PC-3 (cell line): ENCODE measurements at regions not wholly inside any gene's neighbourhood (a gene's known extent, or its start where the extent isn't known, plus 50 kb on each side); places are given as distances from the start of the nearest gene placed in this dataset.

ENCODE experiments used
- ATAC-seq: fragments of 200-7000 bp; cut with Tn5 transposase; 2 replicates; pipeline ENCODE4 v1.9.1; 2020; ENCODE audit warnings: mild to moderate bottlenecking, moderate library complexity
- BruUV-seq: library from RNA; stranded (reverse); fragments of 400-500 nt; replicated peaks from 2 replicates; lab custom pipeline; 2021; lab: Mats Ljungman, UMichigan
- CTCF ChIA-PET: fragments of 300-600 bp; sonication (Branson Sonifier 250); formaldehyde crosslinking; loops from one replicate; lab custom pipeline; 2022; ENCODE audit warnings: antibody characterized with exemption; lab: Charles Lee
- POLR2A ChIA-PET: fragments of 300-600 bp; sonication (Branson Sonifier 250); formaldehyde crosslinking; loops from one replicate; lab custom pipeline; 2022; ENCODE audit warnings: antibody characterized with exemption; ENCODE audit not compliant: unreplicated experiment; lab: Charles Lee
- DNase-seq: peaks from one replicate; pipeline ENCODE4 v3.0.0-alpha.2; 2015
- H2AFZ ChIP-seq: fragments of 300-600 bp; sonication (generic); 2 replicates; pipeline ENCODE4 v1.6.0; 2016; ENCODE audit warnings: antibody characterized with exemption, low read length
- H3F3A ChIP-seq: fragments of 300-600 bp; sonication (generic); one replicate; pipeline ENCODE4 v1.6.0; 2017; ENCODE audit warnings: antibody characterized with exemption, low read length, control low read depth, mild to moderate bottlenecking; ENCODE audit not compliant: unreplicated experiment
- H3K27ac ChIP-seq: fragments of 300-600 bp; sonication (generic); 2 replicates; pipeline ENCODE4 v1.5.1; 2016; ENCODE audit warnings: mild to moderate bottlenecking, low read length
- H3K27me3 ChIP-seq: fragments of 300-600 bp; sonication (generic); 2 replicates; pipeline ENCODE4 v1.6.1; 2016; ENCODE audit warnings: low read length, mixed read lengths
- H3K36me3 ChIP-seq: fragments of 300-600 bp; sonication (generic); 2 replicates; pipeline ENCODE4 v1.6.1; 2016; ENCODE audit warnings: low read depth, mixed run types, low read length, mixed read lengths
- H3K4me1 ChIP-seq: fragments of 300-600 bp; sonication (generic); 2 replicates; pipeline ENCODE4 v1.5.1; 2016; ENCODE audit warnings: low read length; ENCODE audit not compliant: insufficient read depth
- H3K4me2 ChIP-seq: fragments of 300-600 bp; sonication (generic); 2 replicates; pipeline ENCODE4 v1.6.0; 2016; ENCODE audit warnings: low read length
- H3K4me3 ChIP-seq: fragments of 300-600 bp; sonication (generic); 2 replicates; pipeline ENCODE4 v1.5.1; 2016; ENCODE audit warnings: mild to moderate bottlenecking, low read length, mixed read lengths
- H3K79me2 ChIP-seq: fragments of 300-600 bp; sonication (generic); 2 replicates; pipeline ENCODE4 v1.6.1; 2017; ENCODE audit warnings: low read length, mixed read lengths
- H3K9ac ChIP-seq: fragments of 300-600 bp; sonication (generic); 2 replicates; pipeline ENCODE4 v1.6.0; 2016; ENCODE audit warnings: mild to moderate bottlenecking, low read length
- H3K9me2 ChIP-seq: fragments of 300-600 bp; sonication (generic); replicated peaks from 2 replicates; pipeline ENCODE4 v1.6.1; 2016; ENCODE audit warnings: mixed run types, low read length, mixed read lengths
- H3K9me3 ChIP-seq: fragments of 300-600 bp; sonication (generic); 2 replicates; pipeline ENCODE4 v1.6.1; 2016; ENCODE audit warnings: low read length, mixed read lengths
- H4K20me1 ChIP-seq: fragments of 300-600 bp; sonication (generic); 2 replicates; pipeline ENCODE4 v1.6.1; 2016; ENCODE audit warnings: low read length, mixed read lengths
- EZH2 ChIP-seq: fragments of 300-600 bp; sonication (generic); IDR thresholded peaks from one replicate; pipeline ENCODE4 v1.6.1; 2017; ENCODE audit warnings: antibody characterized with exemption, mild to moderate bottlenecking, low read length; ENCODE audit not compliant: unreplicated experiment
- EZH2phosphoT487 ChIP-seq: fragments of 300-600 bp; sonication (generic); IDR thresholded peaks from 2 replicates; pipeline ENCODE4 v1.6.1; 2018; ENCODE audit warnings: mild to moderate bottlenecking, antibody characterized with exemption, low read length, borderline replicate concordance
- intact Hi-C: fragments of 100-400 bp; cut with micrococcal nuclease; formaldehyde crosslinking; loops from 2 replicates; pipeline ENCODE4 v1.9.0; 2023
- TF ChIP-seq, protein P1 (sequence below): fragments of 300-600 bp; sonication (generic); conservative IDR thresholded peaks from 2 replicates; pipeline ENCODE4 v1.5.1; 2017; ENCODE audit warnings: antibody characterized with exemption, low read depth, mild to moderate bottlenecking, low read length

GRCh38 chr10:64497306-64497705 is 976.1 kb downstream of the REEP3 start:
- Histone ChIP-seq H3K4me1 (no peaks in the 10 kb centered on the region), H3F3A (no peaks in the 10 kb centered on the region), H3K79me2 (no peaks in the 10 kb centered on the region), H3K9me3 (no peaks in the 10 kb centered on the region), H3K27me3 (no peaks in the 10 kb centered on the region), H2AFZ (no peak overlapping the region), H4K20me1 (no peaks in the 10 kb centered on the region), H3K9ac (no peak overlapping the region), H3K4me3 (no peak overlapping the region), H3K9me2 (no peaks in the 10 kb centered on the region), H3K36me3 (no peaks in the 10 kb centered on the region), H3K4me2 (no peak overlapping the region), H3K27ac (no peak overlapping the region)
- no TSS peak for BruUV-seq
- ChIA-PET POLR2A (no interaction called here), CTCF (no interaction called here)
- DNase-seq (no peak), ATAC-seq (no peak)
- intact Hi-C loops: no loop called here
- TF ChIP-seq, protein P1, sequence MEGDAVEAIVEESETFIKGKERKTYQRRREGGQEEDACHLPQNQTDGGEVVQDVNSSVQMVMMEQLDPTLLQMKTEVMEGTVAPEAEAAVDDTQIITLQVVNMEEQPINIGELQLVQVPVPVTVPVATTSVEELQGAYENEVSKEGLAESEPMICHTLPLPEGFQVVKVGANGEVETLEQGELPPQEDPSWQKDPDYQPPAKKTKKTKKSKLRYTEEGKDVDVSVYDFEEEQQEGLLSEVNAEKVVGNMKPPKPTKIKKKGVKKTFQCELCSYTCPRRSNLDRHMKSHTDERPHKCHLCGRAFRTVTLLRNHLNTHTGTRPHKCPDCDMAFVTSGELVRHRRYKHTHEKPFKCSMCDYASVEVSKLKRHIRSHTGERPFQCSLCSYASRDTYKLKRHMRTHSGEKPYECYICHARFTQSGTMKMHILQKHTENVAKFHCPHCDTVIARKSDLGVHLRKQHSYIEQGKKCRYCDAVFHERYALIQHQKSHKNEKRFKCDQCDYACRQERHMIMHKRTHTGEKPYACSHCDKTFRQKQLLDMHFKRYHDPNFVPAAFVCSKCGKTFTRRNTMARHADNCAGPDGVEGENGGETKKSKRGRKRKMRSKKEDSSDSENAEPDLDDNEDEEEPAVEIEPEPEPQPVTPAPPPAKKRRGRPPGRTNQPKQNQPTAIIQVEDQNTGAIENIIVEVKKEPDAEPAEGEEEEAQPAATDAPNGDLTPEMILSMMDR: no peak

DNA sequence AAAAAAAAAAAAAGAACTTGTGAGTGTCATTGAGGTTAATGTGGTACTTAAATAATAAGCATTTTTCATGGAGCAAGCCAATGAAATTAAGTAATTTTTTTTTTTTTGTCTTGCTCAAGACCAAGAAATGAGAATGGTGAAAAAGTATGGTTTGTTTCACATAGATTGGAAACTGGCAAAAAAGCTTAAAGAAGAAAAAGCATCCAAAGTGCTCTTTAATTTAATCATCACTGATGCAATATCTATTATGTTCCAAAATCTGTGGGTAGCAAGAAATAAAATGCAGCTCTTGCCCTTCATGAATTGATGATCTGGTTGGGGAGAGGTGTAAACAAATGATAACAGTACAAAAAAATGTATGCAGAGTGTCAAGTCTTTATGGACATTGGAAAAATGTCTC is 980.6 kb downstream of the REEP3 start:
- H2AFZ ChIP-seq: no peak overlapping the region
- no peak overlapping the region for H3K4me2 ChIP-seq
- H3K9me2 ChIP-seq: no peaks in the 10 kb centered on the region
- no peak for TF ChIP-seq EZH2
- TF ChIP-seq EZH2phosphoT487: no peak
- TF ChIP-seq, protein P1: no peak
- ChIA-PET POLR2A (no interaction called here), CTCF (no interaction called here)
- H3K4me1 ChIP-seq: peaks cover 15% of the 10 kb centered on the region
- H3K27me3 ChIP-seq: no peaks in the 10 kb centered on the region
- intact Hi-C loops: loop anchor here (10.0 kb wide), 1 partner anchor 387 kb away; no protein-coding TSS in a partner anchor
- no peak for ATAC-seq
- H3K9ac ChIP-seq: no peak overlapping the region
- H4K20me1 ChIP-seq: no peaks in the 10 kb centered on the region
- H3K27ac ChIP-seq: no peak overlapping the region
- DNase-seq: no peak
- no peaks in the 10 kb centered on the region for H3F3A ChIP-seq
- no peaks in the 10 kb centered on the region for H3K9me3 ChIP-seq
- no peaks in the 10 kb centered on the region for H3K36me3 ChIP-seq
- BruUV-seq: no TSS peak
- H3K4me3 ChIP-seq: no peak overlapping the region
- H3K79me2 ChIP-seq: no peaks in the 10 kb centered on the region

GRCh38 chr10:64502936-64503335 is 981.7 kb downstream of the REEP3 start:
- no peak overlapping the region for H2AFZ ChIP-seq
- no peaks in the 10 kb centered on the region for H3K79me2 ChIP-seq
- no peak overlapping the region for H3K27ac ChIP-seq
- no peak for ATAC-seq
- no peak overlapping the region for H3K4me3 ChIP-seq
- no TSS peak for BruUV-seq
- H3K27me3 ChIP-seq: no peaks in the 10 kb centered on the region
- no peak overlapping the region for H3K9ac ChIP-seq
- no peaks in the 10 kb centered on the region for H4K20me1 ChIP-seq
- DNase-seq: no peak
- H3K36me3 ChIP-seq: no peaks in the 10 kb centered on the region
- peaks cover 15% of the 10 kb centered on the region for H3K4me1 ChIP-seq
- intact Hi-C loops: loop anchor here (10.0 kb wide), 1 partner anchor 388 kb away; no protein-coding TSS in a partner anchor
- H3F3A ChIP-seq: no peaks in the 10 kb centered on the region
- no peak overlapping the region for H3K4me2 ChIP-seq
- CTCF ChIA-PET: no interaction called here
- H3K9me2 ChIP-seq: no peaks in the 10 kb centered on the region
- no peaks in the 10 kb centered on the region for H3K9me3 ChIP-seq
- no peak for TF ChIP-seq EZH2
- TF ChIP-seq, protein P1: no peak
- TF ChIP-seq EZH2phosphoT487: no peak
- POLR2A ChIA-PET: no interaction called here
